ENCODE measurements at regions not wholly inside any gene's neighbourhood (a gene's known extent, or its start where the extent isn't known, plus 50 kb on each side); places are given as distances from the start of the nearest gene placed in this dataset.

DNA sequence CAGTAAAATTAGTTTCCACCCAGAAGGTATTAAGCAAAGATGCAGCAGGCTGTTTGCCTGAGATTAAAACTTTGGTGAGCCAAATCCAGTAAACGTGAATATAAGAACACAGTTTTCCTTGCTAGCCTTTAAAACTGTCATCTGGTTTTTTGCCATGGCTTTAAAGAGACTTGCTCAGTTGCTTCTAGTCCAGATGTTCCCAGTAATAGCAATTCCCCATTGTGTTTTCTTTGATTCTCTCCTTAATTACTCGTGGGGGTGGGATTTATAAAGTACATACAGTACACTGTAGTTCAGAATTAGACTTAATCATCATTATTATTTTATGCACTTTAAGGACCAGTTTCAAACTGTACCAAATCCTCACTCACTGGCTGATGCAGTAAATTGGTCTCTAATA lies 303.5 kb upstream of the ZNF804A start:
- no peak for FAIRE-seq
- H2AFZ ChIP-seq (ENCODE audit: control insufficient read depth, low read length) = no peak overlapping the region
- H3K27ac ChIP-seq (ENCODE audit: control insufficient read depth, insufficient read depth, low read length) = no peak overlapping the region
- H3K36me3 ChIP-seq (ENCODE audit: control insufficient read depth in 2 of 2, extremely low read depth in 1 of 2, insufficient read depth in 2 of 2, low read length in 2 of 2) = no peaks in the 10 kb centered on the region
- no peaks in the 10 kb centered on the region for H3K27me3 ChIP-seq (ENCODE audit: control insufficient read depth, extremely low read depth, insufficient read depth, low read length)
- H3K9me3 ChIP-seq (ENCODE audit: control insufficient read depth, low read depth, low read length) = no peaks in the 10 kb centered on the region
- H3K4me1 ChIP-seq (ENCODE audit: control insufficient read depth, extremely low read depth, insufficient read depth, low read length) = no peaks in the 10 kb centered on the region
- no peak overlapping the region for H3K4me3 ChIP-seq (ENCODE audit: control insufficient read depth in 2 of 3, extremely low read depth in 1 of 3, insufficient read depth in 2 of 3, low read depth in 1 of 3, low read length in 3 of 3)
- no peaks in the 10 kb centered on the region for H3K9me1 ChIP-seq (ENCODE audit: control insufficient read depth, extremely low read depth, insufficient read depth, low read length)
- DNase-seq (ENCODE audit: low read depth, low spot score) = no peak
- H3K4me2 ChIP-seq (ENCODE audit: control insufficient read depth, extremely low read depth, insufficient read depth, low read depth, low read length) = no peak overlapping the region
- H4K20me1 ChIP-seq (ENCODE audit: control insufficient read depth, extremely low read depth, insufficient read depth, low read length) = no peaks in the 10 kb centered on the region
- no peak overlapping the region for H3K9ac ChIP-seq (ENCODE audit: control insufficient read depth, extremely low read depth, insufficient read depth, low read length)
- dilution Hi-C loops (cut with MboI; ENCODE audit: extremely low pct_ligation_motif_present, low sequenced_read_pairs) = no loop called here
- TF ChIP-seq EZH2 (IDR thresholded peaks at IDR 0.05; ENCODE audit: low read length) = no peak
- TF ChIP-seq, protein P1, sequence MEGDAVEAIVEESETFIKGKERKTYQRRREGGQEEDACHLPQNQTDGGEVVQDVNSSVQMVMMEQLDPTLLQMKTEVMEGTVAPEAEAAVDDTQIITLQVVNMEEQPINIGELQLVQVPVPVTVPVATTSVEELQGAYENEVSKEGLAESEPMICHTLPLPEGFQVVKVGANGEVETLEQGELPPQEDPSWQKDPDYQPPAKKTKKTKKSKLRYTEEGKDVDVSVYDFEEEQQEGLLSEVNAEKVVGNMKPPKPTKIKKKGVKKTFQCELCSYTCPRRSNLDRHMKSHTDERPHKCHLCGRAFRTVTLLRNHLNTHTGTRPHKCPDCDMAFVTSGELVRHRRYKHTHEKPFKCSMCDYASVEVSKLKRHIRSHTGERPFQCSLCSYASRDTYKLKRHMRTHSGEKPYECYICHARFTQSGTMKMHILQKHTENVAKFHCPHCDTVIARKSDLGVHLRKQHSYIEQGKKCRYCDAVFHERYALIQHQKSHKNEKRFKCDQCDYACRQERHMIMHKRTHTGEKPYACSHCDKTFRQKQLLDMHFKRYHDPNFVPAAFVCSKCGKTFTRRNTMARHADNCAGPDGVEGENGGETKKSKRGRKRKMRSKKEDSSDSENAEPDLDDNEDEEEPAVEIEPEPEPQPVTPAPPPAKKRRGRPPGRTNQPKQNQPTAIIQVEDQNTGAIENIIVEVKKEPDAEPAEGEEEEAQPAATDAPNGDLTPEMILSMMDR (optimal IDR thresholded peaks at IDR 0.05 in 1 of 3, IDR thresholded peaks at IDR 0.05 in 1 of 3, conservative IDR thresholded peaks at IDR 0.05 in 1 of 3; ENCODE audit: extremely low read depth in 1 of 3, insufficient read depth in 2 of 3, low read length in 3 of 3) = no peak
- no peaks in the 10 kb centered on the region for H3K79me2 ChIP-seq (ENCODE audit: control insufficient read depth, insufficient read depth, low read length)

DNA sequence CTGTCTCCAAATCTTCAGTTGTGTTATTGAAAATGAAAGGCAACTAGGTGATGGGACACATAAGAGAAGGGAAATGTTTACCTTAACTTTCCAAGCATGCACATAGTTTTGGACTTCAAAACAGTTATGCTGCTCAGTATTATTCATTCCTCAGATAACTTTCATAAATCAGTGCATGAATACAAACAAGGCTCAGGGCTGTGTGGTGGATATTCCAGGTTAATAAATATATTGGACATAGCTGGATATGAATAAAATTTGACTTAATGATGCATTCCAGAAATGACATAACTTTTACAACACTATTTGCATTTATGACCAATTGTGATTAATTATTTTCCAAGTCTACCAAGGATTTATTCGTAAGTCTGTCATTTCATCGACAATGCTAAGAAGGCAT lies 301.2 kb upstream of the ZNF804A start:
- Histone ChIP-seq H3K4me1 (ENCODE audit: control insufficient read depth, extremely low read depth, insufficient read depth, low read length) (no peaks in the 10 kb centered on the region), H3K4me3 (ENCODE audit: control insufficient read depth in 2 of 3, extremely low read depth in 1 of 3, insufficient read depth in 2 of 3, low read depth in 1 of 3, low read length in 3 of 3) (no peak overlapping the region), H3K9me1 (ENCODE audit: control insufficient read depth, extremely low read depth, insufficient read depth, low read length) (no peaks in the 10 kb centered on the region), H3K9me3 (ENCODE audit: control insufficient read depth, low read depth, low read length) (no peaks in the 10 kb centered on the region), H3K36me3 (ENCODE audit: control insufficient read depth in 2 of 2, extremely low read depth in 1 of 2, insufficient read depth in 2 of 2, low read length in 2 of 2) (no peaks in the 10 kb centered on the region), H3K4me2 (ENCODE audit: control insufficient read depth, extremely low read depth, insufficient read depth, low read depth, low read length) (no peak overlapping the region), H2AFZ (ENCODE audit: control insufficient read depth, low read length) (no peak overlapping the region), H3K27me3 (ENCODE audit: control insufficient read depth, extremely low read depth, insufficient read depth, low read length) (no peaks in the 10 kb centered on the region), H3K9ac (ENCODE audit: control insufficient read depth, extremely low read depth, insufficient read depth, low read length) (no peak overlapping the region), H3K79me2 (ENCODE audit: control insufficient read depth, insufficient read depth, low read length) (no peaks in the 10 kb centered on the region), H3K27ac (ENCODE audit: control insufficient read depth, insufficient read depth, low read length) (no peak overlapping the region), H4K20me1 (ENCODE audit: control insufficient read depth, extremely low read depth, insufficient read depth, low read length) (no peaks in the 10 kb centered on the region)
- no peak for FAIRE-seq
- TF ChIP-seq, protein P1 (optimal IDR thresholded peaks at IDR 0.05 in 1 of 3, IDR thresholded peaks at IDR 0.05 in 1 of 3, conservative IDR thresholded peaks at IDR 0.05 in 1 of 3; ENCODE audit: extremely low read depth in 1 of 3, insufficient read depth in 2 of 3, low read length in 3 of 3) = no peak
- no peak for TF ChIP-seq EZH2 (IDR thresholded peaks at IDR 0.05; ENCODE audit: low read length)
- dilution Hi-C loops (cut with MboI; ENCODE audit: extremely low pct_ligation_motif_present, low sequenced_read_pairs) = no loop called here
- no peak for DNase-seq (ENCODE audit: low read depth, low spot score)

Measured in keratinocyte (primary cell).